ENCODE measurements at regions not wholly inside any gene's neighbourhood (a gene's known extent, or its start where the extent isn't known, plus 50 kb on each side); places are given as distances from the start of the nearest gene placed in this dataset.

GRCh38 chr3:116947809-116948208 is 238.2 kb downstream of the TUSC7 start:
- H3K27me3 Mint-ChIP-seq = peaks cover 2% of the 10 kb centered on the region
- H3K4me1 Mint-ChIP-seq = no peaks in the 10 kb centered on the region
- no peaks in the 10 kb centered on the region for H3K36me3 Mint-ChIP-seq (ENCODE audit: low read depth)
- peaks cover 2% of the 10 kb centered on the region for H3K9me3 Mint-ChIP-seq
- H3K4me3 Mint-ChIP-seq = no peak overlapping the region
- no peak for ATAC-seq (ENCODE audit: low read depth)
- ChIA-PET CTCF (no interaction called here), POLR2A (no interaction called here)
- TF ChIP-seq, protein P1, sequence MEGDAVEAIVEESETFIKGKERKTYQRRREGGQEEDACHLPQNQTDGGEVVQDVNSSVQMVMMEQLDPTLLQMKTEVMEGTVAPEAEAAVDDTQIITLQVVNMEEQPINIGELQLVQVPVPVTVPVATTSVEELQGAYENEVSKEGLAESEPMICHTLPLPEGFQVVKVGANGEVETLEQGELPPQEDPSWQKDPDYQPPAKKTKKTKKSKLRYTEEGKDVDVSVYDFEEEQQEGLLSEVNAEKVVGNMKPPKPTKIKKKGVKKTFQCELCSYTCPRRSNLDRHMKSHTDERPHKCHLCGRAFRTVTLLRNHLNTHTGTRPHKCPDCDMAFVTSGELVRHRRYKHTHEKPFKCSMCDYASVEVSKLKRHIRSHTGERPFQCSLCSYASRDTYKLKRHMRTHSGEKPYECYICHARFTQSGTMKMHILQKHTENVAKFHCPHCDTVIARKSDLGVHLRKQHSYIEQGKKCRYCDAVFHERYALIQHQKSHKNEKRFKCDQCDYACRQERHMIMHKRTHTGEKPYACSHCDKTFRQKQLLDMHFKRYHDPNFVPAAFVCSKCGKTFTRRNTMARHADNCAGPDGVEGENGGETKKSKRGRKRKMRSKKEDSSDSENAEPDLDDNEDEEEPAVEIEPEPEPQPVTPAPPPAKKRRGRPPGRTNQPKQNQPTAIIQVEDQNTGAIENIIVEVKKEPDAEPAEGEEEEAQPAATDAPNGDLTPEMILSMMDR (IDR thresholded peaks at IDR 0.05) = no peak
- no peak overlapping the region for H3K27ac Mint-ChIP-seq
- no peak for DNase-seq
- intact Hi-C loops (cut with micrococcal nuclease) = no loop called here

DNA sequence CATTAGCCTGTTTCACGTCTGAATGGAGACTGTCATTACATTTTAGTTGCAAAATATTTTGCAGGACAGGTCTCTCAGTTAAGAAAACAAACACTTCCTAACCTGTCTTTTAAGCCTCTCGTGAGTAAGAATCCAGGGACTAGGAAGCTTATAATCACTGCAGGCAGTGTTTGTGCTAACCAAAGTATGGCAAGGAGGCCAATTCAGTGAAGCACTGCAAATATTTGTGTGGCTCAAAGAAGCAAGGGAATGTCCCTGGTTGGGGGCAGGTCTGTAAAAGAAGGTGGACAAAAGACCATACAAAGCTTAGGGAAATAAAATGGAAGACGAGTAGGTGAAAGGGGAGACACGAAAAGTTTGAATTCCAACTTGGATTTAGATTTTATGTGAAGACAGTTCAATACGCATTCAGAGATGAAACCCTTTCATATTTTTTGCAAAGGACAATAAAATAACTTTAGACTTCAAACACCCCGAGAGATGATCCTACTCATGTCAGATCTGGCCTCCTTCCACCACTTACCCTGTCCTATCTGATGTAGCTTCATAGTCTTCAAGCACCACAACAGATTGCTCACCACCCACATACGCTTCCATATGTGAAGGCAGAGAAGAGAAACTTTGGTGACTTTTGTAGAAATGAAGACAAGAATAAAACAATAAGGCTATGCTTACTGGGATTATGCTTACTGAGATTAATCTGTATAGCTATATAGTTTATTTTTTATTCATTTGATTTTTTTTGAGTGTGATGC is 240.9 kb downstream of the TUSC7 start:
- H3K27ac Mint-ChIP-seq = no peak overlapping the region
- H3K4me3 Mint-ChIP-seq = no peak overlapping the region
- TF ChIP-seq, protein P1 (IDR thresholded peaks at IDR 0.05) = no peak
- DNase-seq = no peak
- ATAC-seq (ENCODE audit: low read depth) = no peak
- POLR2A ChIA-PET = no interaction called here
- CTCF ChIA-PET = no interaction called here
- peaks cover 2% of the 10 kb centered on the region for H3K27me3 Mint-ChIP-seq
- H3K9me3 Mint-ChIP-seq = no peaks in the 10 kb centered on the region
- no peaks in the 10 kb centered on the region for H3K36me3 Mint-ChIP-seq (ENCODE audit: low read depth)
- intact Hi-C loops (cut with micrococcal nuclease) = no loop called here
- no peaks in the 10 kb centered on the region for H3K4me1 Mint-ChIP-seq

- Mint-ChIP-seq H3K36me3 (ENCODE audit: low read depth) (no peaks in the 10 kb centered on the region), H3K4me1 (no peaks in the 10 kb centered on the region), H3K27me3 (peaks cover 2% of the 10 kb centered on the region), H3K27ac (no peak overlapping the region), H3K4me3 (no peak overlapping the region), H3K9me3 (no peaks in the 10 kb centered on the region)
- CTCF ChIA-PET = no interaction called here
- ATAC-seq (ENCODE audit: low read depth) = no peak
- TF ChIP-seq, protein P1 (IDR thresholded peaks at IDR 0.05) = no peak
- DNase-seq = no peak
- POLR2A ChIA-PET = no interaction called here
- intact Hi-C loops (cut with micrococcal nuclease) = no loop called here
Observed at GRCh38 chr3:116951610-116952009, 242.0 kb downstream of the TUSC7 start.

DNA sequence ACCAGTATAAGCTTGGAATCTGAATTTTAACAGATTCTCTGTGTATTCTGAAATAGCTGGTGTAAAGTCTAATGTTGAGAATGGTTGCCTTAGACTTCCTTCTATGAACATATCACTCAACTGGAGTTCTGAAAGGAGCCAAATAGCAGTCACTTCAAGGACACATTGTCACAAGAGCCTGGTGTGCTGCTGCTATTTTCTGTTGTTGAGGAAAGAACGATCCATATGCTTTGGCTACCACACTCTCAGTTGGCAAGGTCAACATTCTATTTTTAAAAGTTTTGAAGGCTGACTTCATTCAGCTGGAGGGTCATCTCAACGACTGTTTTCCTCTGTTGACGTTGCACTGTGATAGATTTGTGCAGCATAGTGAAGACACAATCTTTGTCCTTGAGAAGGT is 248.7 kb downstream of the TUSC7 start:
- no peaks in the 10 kb centered on the region for H3K9me3 Mint-ChIP-seq
- H3K36me3 Mint-ChIP-seq (ENCODE audit: low read depth) = no peaks in the 10 kb centered on the region
- H3K4me1 Mint-ChIP-seq = no peaks in the 10 kb centered on the region

DNA sequence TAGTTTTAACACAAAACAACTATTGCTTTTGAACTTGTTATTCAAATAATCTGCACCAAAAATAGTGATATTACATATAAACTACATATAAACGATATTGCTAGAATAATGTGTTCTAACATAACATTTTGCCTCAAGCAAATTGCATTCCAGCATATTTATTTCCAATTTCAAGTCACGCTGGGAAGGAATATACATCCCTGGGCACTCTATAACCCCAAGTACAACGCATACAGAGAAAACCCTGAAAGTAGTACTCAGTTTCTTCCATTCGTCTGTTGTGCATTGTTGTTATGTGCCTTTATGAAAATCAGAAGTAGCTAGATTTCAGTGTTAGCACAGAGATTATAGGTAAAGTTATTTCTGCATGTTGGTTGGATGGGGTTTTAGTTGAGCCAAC is 251.5 kb downstream of the TUSC7 start:
- ChIA-PET CTCF (no interaction called here), POLR2A (no interaction called here)
- no peaks in the 10 kb centered on the region for H3K36me3 Mint-ChIP-seq (ENCODE audit: low read depth)
- TF ChIP-seq, protein P1 (IDR thresholded peaks at IDR 0.05) = no peak
- no peak for DNase-seq
- H3K27ac Mint-ChIP-seq = no peak overlapping the region
- H3K4me3 Mint-ChIP-seq = no peak overlapping the region
- ATAC-seq (ENCODE audit: low read depth) = no peak
- no peaks in the 10 kb centered on the region for H3K27me3 Mint-ChIP-seq
- H3K4me1 Mint-ChIP-seq = no peaks in the 10 kb centered on the region
- intact Hi-C loops (cut with micrococcal nuclease) = no loop called here
- H3K9me3 Mint-ChIP-seq = no peaks in the 10 kb centered on the region

More for the DNA sequence above, 248.7 kb downstream of the TUSC7 start:
- Mint-ChIP-seq H3K27me3 (no peaks in the 10 kb centered on the region), H3K27ac (no peak overlapping the region), H3K4me3 (no peak overlapping the region)
- no peak for DNase-seq
- TF ChIP-seq, protein P1 (IDR thresholded peaks at IDR 0.05) = no peak
- ChIA-PET POLR2A (no interaction called here), CTCF (no interaction called here)
- no peak for ATAC-seq (ENCODE audit: low read depth)
- intact Hi-C loops (cut with micrococcal nuclease) = no loop called here
